GM19239 (cell line): ENCODE measurements at regions not wholly inside any gene's neighbourhood (a gene's known extent, or its start where the extent isn't known, plus 50 kb on each side); places are given as distances from the start of the nearest gene placed in this dataset.
"Not testable (repeated sequence)": the region's sequence is repeated elsewhere in the genome, so short reads cannot be mapped to it uniquely, and the experiment has no call there.

Experiments
- DNase-seq: peaks from one replicate; pipeline ENCODE4 v3.0.0; 2011; ENCODE audit warnings: low spot score; ENCODE audit not compliant: insufficient read length
- FAIRE-seq: peaks from 2 replicates; lab custom pipeline; 2011; peaks lifted over from hg19 to GRCh38; lab: Jason Lieb, UNC

DNA sequence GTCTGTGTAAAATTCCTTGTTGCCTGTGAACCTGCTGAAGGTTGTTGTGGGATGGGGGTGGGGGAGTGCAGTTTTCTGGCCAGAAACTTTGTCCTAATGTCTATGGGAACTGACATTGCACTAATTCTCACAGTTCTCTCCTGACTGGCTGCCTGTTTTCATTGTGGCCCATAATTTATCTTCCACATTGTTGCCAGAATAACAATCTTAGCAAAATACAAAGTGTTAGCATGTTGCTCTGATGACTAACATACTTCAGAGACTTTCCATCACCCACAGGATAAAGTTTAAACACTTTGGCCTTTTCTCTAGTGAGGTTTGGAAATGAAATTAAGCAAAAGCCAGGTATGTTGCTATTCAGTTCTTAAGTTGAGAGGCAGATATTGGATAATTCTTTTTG is 81.4 kb upstream of the TBC1D5 start:
- DNase-seq (no peak), FAIRE-seq (no peak)

DNA sequence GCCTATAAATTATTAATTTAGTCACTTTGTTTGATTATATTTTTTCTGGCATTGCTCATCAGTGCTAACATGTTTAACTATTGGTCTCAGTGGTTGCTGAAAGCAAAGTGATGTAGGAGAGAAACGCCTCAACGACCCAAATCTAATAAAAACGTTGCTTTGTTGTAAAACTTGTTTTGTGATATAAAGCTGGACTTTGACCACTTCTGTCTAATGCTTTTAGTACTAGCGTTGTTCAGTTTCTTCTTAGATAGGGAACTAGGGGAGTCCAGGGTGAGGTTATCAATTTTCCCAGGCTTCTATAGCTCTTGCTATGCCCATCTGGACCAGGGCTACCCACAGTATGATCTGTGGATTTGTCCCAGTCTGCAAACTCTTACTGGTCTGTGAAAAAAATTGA is 80.6 kb upstream of the TBC1D5 start:
- FAIRE-seq (no peak), DNase-seq (no peak)

DNA sequence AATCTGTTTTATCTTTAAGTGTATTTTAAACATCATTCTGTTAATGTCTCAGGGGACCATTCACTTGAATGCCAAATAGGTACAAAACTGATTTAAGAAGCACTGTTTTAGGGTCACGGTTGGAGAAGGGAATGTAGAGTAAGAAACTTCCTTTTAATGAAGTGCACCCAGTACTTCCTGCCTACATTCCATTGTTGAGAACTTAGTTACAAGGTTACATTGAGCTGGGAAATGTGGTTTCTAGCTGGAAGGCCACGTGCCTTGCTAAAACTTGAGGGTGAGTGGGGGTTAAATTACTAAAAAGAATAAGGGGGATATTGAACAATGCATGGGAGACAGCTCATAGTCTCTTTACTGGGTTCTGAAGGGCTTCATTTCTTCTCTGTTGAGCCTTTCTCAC is 78.3 kb upstream of the TBC1D5 start:
- DNase-seq, result no peak
- FAIRE-seq, result no peak

DNA sequence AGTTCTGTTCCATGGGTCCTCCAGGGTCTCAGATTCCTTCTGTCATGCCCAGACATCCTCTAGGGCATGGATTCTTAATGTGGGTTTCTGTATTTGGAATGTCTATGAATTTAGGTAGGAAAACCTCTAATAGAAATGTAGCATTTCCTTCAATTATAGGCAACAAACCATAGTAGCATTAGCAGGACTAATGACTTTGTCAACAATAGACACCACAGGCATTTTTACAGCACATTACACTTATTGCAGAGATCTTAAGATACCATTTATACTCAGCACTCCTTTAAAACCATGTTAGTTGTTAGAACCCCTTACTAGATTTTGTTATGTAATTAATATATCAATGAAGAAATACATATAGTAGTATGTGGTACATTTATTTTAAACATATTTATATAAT is 77.8 kb upstream of the TBC1D5 start:
- DNase-seq (no peak), FAIRE-seq (no peak)

DNA sequence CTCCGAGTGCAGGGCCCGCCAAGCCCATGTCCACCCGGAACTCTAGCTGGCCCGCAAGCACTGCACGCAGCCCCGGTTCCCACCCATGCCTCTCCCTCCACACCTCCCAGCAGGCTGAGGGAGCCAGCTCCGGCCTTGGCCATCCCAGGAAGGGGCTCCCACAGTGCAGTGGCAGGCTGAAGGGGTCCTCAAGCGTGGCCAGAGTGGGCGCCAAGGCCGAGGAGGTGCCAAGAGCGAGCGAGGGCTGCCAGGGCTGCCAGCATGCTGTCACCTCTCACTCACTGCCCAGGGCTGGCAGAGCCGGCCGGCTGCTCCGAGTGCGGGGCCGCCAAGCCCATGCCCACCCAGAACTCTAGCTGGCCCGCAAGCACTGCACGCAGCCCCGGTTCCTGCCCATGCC is 75.5 kb upstream of the TBC1D5 start:
- not testable (repeated sequence) for DNase-seq, FAIRE-seq

DNA sequence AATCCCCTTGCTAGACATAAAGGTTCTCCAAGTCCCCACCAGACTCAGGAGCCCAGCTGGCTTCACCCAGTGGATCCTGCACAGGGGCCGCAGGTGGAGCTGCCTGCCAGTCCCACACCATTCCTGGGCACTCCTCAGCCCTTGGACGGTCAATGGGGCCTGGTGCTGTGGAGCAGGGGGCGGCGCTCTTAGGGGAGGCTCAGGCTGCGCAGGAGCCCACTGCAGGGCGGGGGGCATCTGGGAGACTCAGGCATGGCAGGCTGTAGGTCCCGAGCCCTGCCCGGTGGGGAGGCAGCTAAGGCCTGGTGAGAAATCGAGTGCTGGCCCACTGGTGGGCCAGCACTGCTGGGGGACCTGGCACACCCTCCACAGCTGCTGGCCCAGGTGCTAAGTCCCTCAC is 75.1 kb upstream of the TBC1D5 start:
- no peak for FAIRE-seq
- no peak for DNase-seq

DNA sequence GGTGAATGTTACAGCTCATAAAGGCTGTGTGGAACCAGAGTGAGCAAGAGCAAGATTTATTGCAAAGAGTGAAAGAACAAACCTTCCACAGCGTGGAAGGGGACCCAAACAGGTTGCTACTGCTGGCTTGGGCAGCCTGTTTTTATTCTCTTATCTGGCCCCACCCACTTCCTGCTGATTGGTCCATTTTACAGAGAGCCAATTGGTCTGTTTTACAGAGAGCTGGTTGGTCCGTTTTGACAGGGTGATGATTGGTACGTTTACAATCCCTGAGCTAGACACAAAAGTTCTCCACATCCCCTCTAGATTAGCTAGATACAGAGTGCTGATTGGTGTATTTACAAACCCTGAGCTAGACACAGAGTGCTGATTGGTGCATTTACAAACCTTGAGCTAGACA is 74.4 kb upstream of the TBC1D5 start:
- DNase-seq, FAIRE-seq: not testable (repeated sequence)

DNA sequence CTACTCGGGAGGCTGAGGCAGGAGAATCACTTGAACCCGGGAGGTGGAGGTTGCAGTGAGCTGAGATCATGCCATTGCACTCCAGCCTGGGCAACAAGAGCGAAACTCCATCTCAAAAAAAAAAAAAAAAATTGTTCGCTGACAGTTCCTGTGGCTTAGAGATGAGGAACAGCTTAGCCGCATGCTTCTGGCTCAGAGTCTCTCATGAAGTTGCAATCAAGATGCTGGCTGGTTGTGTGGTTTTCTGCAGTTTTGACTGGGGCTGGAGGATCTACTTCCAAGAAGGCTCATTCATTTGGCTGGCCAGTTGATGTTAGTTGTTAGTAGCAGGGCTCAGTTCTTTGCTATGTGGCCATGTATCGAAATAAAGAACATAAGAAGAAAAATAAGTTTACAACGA is 69.9 kb upstream of the TBC1D5 start:
- not testable (repeated sequence) for FAIRE-seq, DNase-seq

DNA sequence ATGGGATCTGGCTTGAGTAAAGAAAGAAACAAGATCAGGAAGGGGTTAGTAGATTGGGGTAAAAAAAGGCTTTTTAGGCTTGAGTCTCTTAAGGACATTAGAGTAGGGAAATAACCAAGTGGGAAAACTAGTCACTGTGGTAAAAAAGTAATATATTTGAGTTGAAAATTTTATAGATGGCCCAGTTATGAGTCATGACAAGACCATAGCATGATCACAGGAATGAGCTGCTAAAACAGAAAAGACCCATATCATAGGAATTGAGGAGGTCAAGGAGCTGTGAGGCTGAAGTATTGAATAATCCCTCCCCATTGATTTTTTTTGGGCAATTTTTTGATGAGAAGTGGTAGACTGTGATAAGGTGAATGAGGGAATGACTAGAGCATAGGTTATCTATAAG is 69.2 kb upstream of the TBC1D5 start:
- FAIRE-seq (no peak), DNase-seq (no peak)

DNA sequence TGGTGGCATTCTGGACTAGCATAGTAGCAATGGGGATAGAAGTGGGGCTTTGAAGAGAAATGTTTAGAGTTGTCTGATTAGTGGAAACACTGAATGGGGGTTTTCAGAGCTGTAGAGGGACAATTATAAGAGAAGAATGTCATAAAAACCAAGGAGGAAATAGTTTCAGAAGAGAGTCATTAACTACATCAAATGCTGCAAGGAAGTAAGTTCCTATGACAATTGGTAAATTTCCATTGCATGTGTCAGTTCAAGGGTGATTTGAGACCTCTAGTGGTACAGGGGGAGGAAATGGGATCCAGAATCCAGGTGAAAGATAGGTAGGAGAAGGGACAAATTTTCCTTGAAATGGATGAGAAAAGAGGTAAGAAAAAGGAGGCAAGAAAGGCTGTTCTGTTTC is 68.3 kb upstream of the TBC1D5 start:
- DNase-seq (no peak), FAIRE-seq (no peak)

DNA sequence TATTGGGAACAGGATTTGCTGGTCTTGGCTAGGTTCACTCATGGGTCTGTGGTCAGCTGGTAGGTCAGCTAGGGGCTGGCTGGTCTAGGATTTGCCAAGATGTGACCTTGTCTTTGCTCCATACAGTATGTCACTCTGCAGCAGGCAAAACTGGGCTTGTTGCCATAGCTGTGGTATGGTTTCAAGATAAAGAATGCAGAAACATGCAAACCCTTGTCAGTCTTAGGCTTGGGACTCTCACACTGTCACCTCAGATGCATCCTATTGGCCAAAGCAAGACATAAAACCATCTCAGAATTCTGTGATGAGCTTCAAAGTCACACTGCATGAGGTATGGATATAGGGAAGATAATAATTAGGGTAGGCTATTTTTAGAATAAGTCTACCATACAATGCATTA is 66.6 kb upstream of the TBC1D5 start:
- DNase-seq (no peak), FAIRE-seq (no peak)

DNA sequence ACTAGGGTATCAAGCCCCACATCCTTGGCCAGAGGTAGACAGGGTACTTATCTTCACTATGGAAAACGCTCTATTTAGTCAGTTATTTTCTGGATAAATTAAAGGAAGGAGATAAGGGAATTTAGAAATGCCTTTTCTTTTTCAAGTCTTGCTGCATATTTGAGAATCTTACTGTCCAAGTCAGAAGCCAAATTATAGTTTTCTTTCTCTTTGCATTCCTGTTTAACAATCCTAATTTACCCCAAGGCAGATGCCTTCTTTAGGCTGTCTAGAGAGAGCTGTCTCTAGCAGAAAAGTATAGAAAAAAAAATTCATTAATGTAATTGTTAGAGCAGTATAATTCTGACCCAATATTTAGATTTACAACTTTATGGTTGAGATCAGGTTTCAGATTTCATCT is 64.4 kb upstream of the TBC1D5 start:
- DNase-seq (no peak), FAIRE-seq (no peak)

DNA sequence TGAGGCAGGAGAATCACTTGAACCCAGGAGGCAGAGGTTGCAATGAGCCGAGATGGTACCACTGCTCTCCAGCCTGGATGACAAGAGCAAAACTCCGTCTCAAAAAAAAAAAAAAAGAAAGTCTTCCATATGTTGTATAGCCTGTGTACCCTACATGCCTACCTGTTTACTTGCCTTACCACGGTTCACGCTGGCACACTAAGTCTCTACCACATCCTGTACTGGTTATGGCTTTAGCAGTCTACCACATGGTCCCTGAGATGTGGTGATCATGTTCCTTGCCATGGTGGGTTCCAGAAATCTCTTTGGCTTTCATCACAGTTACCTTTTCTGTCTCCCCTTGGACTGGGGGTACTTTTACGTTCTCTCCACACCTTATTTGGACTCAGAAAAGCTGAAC is 63.8 kb upstream of the TBC1D5 start:
- DNase-seq, result no peak
- FAIRE-seq, result no peak

DNA sequence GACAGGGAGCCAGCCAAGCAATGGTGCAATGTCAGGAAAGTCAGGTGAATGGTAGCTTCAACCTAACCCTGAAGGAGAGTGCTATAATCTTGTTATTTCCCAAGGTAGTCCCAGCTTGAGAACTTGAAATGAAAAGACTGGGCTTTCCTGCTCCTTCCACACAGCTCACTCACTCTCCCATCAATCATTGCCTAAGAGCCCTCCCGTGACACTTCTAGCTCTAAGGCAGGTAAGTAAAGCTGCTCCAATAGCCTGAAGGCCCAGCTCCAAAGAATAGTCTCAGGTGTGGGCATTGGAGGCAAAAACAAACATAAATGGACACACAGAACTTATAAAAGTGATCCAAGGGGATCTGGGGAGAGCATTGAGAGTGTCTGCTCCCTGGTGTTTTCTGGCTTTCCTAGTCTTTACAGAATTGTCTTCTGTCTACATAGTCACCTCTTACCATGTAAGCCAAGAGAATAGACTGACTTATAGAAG is 63.1 kb upstream of the TBC1D5 start:
- DNase-seq (no peak), FAIRE-seq (no peak)

DNA sequence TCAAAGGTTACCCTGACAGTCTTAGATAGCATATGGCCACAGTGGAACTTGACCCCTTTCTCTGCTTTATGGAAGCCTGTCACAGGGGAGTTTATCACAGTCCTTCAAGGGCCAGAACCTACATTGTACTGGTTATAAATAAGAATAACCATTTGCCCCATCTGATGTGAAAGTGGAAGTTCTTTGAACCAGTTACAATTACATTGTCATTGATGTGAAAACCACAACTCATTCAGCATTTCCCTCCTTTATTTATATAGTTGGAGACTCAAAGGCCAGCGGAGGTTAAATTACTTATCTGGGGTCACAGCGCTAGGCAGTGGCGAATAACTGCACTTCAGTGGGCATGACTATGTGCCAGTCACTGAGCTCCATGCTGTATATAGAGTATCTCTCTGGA is 60.5 kb upstream of the TBC1D5 start:
- FAIRE-seq (no peak), DNase-seq (no peak)

DNA sequence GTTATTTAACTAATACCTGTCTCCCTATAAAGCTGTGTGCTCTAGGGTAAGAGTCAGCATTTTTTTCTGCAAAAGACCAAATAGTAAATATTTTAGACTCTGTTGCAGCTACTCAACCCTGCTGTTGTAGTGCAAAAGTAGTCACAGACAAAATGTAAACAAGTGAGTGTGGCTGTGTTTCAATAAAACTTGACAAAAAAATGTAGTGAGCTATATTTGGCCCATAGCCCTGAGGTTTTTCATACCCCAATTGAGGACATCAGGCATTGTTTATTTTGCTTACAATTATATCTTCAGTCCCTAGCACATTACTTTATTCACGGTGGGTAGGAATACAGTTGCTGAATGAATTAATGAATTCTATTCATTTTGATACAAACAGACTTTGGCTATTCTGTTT is 58.7 kb upstream of the TBC1D5 start:
- FAIRE-seq (no peak), DNase-seq (no peak)

DNA sequence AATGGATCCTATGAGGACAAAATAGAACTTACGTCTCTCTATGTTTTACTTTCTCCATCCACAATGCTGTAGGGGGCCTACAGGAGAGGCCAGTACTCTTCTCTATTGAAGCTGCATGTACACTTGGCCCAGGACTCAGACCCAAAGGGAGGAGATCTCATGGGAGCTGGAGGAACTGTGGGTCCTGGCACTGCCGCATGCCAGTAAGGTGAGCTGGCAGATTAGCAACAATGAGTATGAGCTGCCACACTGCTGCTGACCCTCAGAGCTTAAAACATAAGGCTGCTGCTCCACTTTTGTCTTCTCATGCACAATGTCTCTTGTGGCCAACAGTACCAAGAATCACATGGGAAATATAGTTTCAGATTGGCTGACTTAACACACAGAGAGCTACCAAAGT is 57.8 kb upstream of the TBC1D5 start:
- FAIRE-seq (no peak), DNase-seq (no peak)

DNA sequence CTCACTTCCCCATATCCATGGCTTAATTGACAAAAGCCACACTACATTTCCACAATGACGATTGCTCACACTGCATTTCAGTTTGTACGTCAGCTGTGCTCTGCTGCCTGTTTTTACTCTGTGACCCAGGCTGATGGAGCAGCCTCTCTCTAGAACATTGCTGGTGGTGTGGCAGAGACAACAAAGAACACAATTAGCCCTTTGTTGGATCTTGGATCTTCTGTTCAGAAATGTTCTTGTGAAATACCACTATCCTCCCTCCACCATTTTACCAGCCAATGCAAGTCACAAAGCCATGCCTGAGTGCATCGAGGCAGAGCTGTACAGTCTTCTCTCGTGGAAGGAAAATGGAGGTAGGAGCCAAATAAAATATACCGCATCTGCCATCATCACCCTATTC is 56.9 kb upstream of the TBC1D5 start:
- DNase-seq (no peak), FAIRE-seq (no peak)

DNA sequence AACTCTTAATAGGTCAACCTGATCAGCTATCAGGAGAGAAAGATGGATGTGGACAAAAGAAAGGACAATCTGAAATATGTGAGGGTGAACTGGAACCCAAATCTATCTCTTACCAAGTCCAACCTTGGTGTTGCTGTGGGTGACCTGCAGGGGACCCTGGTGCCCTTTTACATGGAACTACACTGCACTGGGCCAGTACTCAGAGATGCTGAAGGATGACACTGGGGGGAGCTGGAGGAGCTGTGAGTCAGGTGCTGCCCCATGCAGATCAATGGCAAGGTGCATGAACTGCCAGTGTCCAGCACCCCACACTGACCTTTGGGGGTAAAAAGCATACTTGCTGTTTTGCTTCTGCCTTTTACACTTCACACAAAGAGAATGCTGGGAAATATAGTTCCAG is 55.6 kb upstream of the TBC1D5 start:
- DNase-seq, result no peak
- FAIRE-seq, result no peak

DNA sequence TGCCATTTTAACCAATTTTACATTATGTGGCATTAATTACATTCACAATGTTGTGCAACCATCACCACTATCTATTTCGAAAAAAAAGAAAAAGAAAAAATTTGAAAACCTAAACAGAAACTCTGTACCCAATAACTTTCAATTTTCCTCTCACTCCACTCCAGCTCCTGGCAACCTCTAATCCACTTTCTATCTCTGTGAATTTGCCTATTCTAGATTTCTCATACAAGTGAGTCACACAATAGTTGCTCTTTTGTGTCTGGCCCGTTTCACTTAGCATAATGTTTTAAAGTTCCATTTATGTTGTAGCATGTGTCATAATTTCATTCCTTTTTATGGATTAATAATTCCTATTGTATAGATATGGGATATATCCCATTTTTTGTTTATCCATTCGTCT is 53.3 kb upstream of the TBC1D5 start:
- DNase-seq (no peak), FAIRE-seq (no peak)

DNA sequence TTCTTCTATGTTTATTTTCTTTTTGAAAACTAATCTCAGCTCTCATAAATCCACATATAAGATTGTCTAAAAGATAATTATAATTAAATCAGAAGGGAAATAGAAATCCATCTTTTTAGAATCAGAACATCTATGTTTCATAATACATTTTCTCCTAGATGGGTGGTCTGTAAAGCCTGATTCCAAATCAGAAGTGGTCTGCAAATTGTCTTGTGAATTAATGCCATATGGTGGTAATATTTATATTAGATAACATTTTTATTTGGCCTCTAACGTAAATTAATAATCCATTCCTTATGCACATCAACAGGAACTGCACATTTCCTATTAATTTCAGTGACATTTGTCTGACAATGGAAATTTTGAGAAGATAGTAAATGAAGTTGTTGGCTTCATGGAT is 52.8 kb upstream of the TBC1D5 start:
- DNase-seq (no peak), FAIRE-seq (no peak)

DNA sequence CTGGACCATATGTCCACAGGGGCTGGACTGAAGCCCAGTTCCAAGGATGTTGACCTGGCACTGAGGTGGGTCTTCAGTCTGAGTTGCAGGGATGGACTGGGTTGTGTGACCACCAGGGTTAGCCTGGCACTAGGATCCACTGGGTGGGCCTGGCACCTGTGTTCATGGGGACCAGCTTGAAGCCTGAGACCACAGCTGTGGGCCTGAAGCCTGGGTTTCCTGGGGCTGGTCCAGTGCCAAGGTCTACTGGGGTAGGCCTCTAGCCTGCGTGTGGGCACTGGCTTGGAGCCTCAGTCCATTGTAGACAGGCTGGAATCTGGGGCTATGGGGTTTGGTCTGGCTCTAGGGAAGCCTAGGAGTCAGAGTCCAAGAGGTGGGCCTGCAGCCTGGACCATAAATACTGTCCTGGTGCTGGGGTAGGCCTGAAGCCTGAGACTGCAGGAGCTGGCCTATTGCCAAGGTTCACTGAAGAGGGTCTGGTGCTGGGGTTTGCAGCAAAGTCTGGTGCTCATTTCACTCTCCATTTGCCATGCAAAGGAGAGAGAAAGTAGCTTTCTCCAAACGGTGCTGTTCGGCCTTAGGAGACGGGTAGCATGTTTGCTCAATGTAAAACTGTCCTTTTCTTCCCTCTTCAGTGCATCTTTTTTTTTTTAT is 51.2 kb upstream of the TBC1D5 start:
- DNase-seq (no peak), FAIRE-seq (no peak)
